Cardiac muscle cell (in vitro differentiated cells and primary cell): ENCODE measurements at regions not wholly inside any gene's neighbourhood (a gene's known extent, or its start where the extent isn't known, plus 50 kb on each side); places are given as distances from the start of the nearest gene placed in this dataset.

Experiments used
- DNase-seq, 2 donors: peaks; one replicate each; pipeline versions ENCODE4 v3.0.0 to v3.0.0-alpha.2; 2010 to 2017; ENCODE audit warnings: low read depth in 1 of 2, low spot score in 1 of 2
- H3K27ac ChIP-seq: fragments of 200-600 bp; sonication (generic); 2 replicates; pipeline ENCODE4 v1.5.1; 2016
- H3K27me3 ChIP-seq: fragments of 200-600 bp; sonication (generic); 2 replicates; pipeline ENCODE4 v1.6.0; 2016; ENCODE audit warnings: control low read depth
- H3K36me3 ChIP-seq: fragments of 200-600 bp; sonication (generic); 2 replicates; pipeline ENCODE4 v1.5.1; 2016; ENCODE audit warnings: control low read depth
- H3K4me1 ChIP-seq: fragments of 200-600 bp; sonication (generic); 2 replicates; pipeline ENCODE4 v1.8.1; 2017; ENCODE audit warnings: low read depth, mild to moderate bottlenecking, mixed run types
- H3K4me3 ChIP-seq: fragments of 200-600 bp; sonication (generic); 2 replicates; pipeline ENCODE4 v1.5.1; 2016; ENCODE audit warnings: mild to moderate bottlenecking
- H3K9me3 ChIP-seq: fragments of 200-600 bp; sonication (generic); 2 replicates; pipeline ENCODE4 v1.5.1; 2017; ENCODE audit warnings: low read depth, mild to moderate bottlenecking, control low read depth
- TF ChIP-seq, protein P1 (sequence below): IDR thresholded peaks from 2 replicates; pipeline ENCODE4 v1.5.1; 2012; ENCODE audit warnings: low read depth, mild to moderate bottlenecking, low read length

GRCh38 chr16:86419518-86419917 lies 90.8 kb upstream of the FOXF1 start:
- no peaks in the 10 kb centered on the region for H3K9me3 ChIP-seq
- H3K27me3 ChIP-seq: no peaks in the 10 kb centered on the region
- H3K4me1 ChIP-seq: no peaks in the 10 kb centered on the region
- no peak overlapping the region for H3K27ac ChIP-seq
- no peak for DNase-seq
- TF ChIP-seq, protein P1, sequence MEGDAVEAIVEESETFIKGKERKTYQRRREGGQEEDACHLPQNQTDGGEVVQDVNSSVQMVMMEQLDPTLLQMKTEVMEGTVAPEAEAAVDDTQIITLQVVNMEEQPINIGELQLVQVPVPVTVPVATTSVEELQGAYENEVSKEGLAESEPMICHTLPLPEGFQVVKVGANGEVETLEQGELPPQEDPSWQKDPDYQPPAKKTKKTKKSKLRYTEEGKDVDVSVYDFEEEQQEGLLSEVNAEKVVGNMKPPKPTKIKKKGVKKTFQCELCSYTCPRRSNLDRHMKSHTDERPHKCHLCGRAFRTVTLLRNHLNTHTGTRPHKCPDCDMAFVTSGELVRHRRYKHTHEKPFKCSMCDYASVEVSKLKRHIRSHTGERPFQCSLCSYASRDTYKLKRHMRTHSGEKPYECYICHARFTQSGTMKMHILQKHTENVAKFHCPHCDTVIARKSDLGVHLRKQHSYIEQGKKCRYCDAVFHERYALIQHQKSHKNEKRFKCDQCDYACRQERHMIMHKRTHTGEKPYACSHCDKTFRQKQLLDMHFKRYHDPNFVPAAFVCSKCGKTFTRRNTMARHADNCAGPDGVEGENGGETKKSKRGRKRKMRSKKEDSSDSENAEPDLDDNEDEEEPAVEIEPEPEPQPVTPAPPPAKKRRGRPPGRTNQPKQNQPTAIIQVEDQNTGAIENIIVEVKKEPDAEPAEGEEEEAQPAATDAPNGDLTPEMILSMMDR: no peak
- no peaks in the 10 kb centered on the region for H3K36me3 ChIP-seq
- H3K4me3 ChIP-seq: no peak overlapping the region

DNA sequence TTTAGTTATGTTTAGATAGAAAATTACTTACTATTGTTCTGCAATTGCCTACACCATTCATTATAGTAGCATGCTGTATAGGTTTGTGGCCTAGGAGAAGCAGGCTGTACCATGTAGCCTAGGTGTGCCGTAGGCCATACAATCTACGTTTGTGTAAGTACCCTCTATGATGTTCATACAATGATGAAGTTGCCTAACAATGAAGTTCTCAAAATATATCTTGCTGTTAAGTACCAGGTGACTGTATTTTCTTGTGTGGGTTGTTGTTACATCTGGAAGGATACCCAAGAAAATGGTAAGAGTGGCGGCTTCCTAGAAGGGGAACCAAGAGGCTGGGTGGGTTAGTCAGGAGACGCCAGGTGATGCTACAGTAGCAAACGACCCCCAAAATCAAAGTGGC lies 88.3 kb upstream of the FOXF1 start:
- Histone ChIP-seq H3K4me3 (no peak overlapping the region), H3K4me1 (no peaks in the 10 kb centered on the region), H3K36me3 (no peaks in the 10 kb centered on the region), H3K9me3 (no peaks in the 10 kb centered on the region), H3K27ac (no peak overlapping the region), H3K27me3 (no peaks in the 10 kb centered on the region)
- DNase-seq: no peak
- TF ChIP-seq, protein P1: no peak

- Histone ChIP-seq H3K27ac (no peak overlapping the region), H3K4me1 (peaks cover 4% of the 10 kb centered on the region), H3K36me3 (no peaks in the 10 kb centered on the region), H3K9me3 (no peaks in the 10 kb centered on the region), H3K27me3 (no peaks in the 10 kb centered on the region), H3K4me3 (no peak overlapping the region)
- no peak for DNase-seq
- TF ChIP-seq, protein P1: no peak
Measured at GRCh38 chr16:86424398-86424797, 85.9 kb upstream of the FOXF1 start.

GRCh38 chr16:86424985-86425384 lies 85.3 kb upstream of the FOXF1 start:
- no peaks in the 10 kb centered on the region for H3K36me3 ChIP-seq
- DNase-seq: no peak
- H3K27me3 ChIP-seq: no peaks in the 10 kb centered on the region
- H3K4me3 ChIP-seq: no peak overlapping the region
- peaks cover 10% of the 10 kb centered on the region for H3K4me1 ChIP-seq
- H3K27ac ChIP-seq: no peak overlapping the region
- TF ChIP-seq, protein P1: no peak
- H3K9me3 ChIP-seq: no peaks in the 10 kb centered on the region

GRCh38 chr16:86426063-86426642 lies 84.2 kb upstream of the FOXF1 start:
- Histone ChIP-seq H3K27ac (no peak overlapping the region), H3K36me3 (no peaks in the 10 kb centered on the region), H3K9me3 (no peaks in the 10 kb centered on the region), H3K4me1 (peaks cover 11% of the 10 kb centered on the region), H3K27me3 (no peaks in the 10 kb centered on the region), H3K4me3 (no peak overlapping the region)
- DNase-seq: no peak
- TF ChIP-seq, protein P1: no peak
